ENCODE measurements at regions not wholly inside any gene's neighbourhood (a gene's known extent, or its start where the extent isn't known, plus 50 kb on each side); places are given as distances from the start of the nearest gene placed in this dataset.

DNA sequence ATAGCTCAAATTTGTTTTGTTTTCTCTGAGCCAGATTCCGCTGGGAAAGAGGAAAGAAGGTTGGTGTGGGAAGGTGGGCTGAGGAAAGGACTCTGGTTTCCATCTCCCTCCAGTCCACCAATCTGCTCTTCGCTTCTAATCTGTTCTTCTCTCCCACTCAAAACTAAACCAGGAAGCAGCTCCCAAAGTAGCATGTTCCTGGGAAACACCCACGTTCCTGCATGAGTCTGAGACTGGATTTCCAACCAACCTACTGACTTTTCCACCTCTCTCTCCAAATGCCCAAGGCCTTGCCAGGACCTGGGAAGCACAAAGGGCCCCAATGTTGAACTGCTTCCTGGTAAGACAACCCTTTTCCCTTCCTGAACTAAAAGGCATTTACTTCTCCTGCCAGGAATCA lies 110.2 kb downstream of the WT1 start:
- TF ChIP-seq, protein P1, sequence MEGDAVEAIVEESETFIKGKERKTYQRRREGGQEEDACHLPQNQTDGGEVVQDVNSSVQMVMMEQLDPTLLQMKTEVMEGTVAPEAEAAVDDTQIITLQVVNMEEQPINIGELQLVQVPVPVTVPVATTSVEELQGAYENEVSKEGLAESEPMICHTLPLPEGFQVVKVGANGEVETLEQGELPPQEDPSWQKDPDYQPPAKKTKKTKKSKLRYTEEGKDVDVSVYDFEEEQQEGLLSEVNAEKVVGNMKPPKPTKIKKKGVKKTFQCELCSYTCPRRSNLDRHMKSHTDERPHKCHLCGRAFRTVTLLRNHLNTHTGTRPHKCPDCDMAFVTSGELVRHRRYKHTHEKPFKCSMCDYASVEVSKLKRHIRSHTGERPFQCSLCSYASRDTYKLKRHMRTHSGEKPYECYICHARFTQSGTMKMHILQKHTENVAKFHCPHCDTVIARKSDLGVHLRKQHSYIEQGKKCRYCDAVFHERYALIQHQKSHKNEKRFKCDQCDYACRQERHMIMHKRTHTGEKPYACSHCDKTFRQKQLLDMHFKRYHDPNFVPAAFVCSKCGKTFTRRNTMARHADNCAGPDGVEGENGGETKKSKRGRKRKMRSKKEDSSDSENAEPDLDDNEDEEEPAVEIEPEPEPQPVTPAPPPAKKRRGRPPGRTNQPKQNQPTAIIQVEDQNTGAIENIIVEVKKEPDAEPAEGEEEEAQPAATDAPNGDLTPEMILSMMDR (IDR thresholded peaks at IDR 0.05; ENCODE audit: low read depth, low read length), result no peak
- H3K4me3 ChIP-seq (ENCODE audit: low read depth, low read length), result no peak overlapping the region

GRCh38 chr11:32325725-32326124 lies 109.6 kb downstream of the WT1 start:
- TF ChIP-seq, protein P1 (IDR thresholded peaks at IDR 0.05; ENCODE audit: low read depth, low read length), result no peak
- no peak overlapping the region for H3K4me3 ChIP-seq (ENCODE audit: low read depth, low read length)

DNA sequence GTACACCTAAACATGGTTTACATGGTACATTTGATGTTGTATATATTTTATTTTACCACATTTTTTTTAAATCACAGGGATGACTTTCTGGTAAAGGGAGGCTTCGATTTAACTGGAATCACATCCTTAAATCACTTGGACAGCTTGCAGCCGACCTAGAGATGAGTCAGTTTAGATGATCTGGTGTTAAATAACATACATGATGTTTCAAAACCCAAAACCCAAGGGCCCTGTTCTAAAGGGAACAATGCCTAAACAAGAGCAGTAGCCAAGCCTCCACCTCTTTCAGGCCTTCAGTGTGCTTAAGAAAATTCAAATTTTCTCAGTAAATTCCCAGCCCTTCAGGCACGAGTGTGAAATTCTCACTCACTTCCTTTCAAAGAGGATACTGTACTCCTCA lies 108.8 kb downstream of the WT1 start:
- no peak overlapping the region for H3K4me3 ChIP-seq (ENCODE audit: low read depth, low read length)
- TF ChIP-seq, protein P1 (IDR thresholded peaks at IDR 0.05; ENCODE audit: low read depth, low read length), result no peak

- TF ChIP-seq, protein P1 (IDR thresholded peaks at IDR 0.05; ENCODE audit: low read depth, low read length), result no peak
- no peak overlapping the region for H3K4me3 ChIP-seq (ENCODE audit: low read depth, low read length)
Observed at GRCh38 chr11:32328392-32328791, 106.9 kb downstream of the WT1 start.

- no peak overlapping the region for H3K4me3 ChIP-seq (ENCODE audit: low read depth, low read length)
- TF ChIP-seq, protein P1 (IDR thresholded peaks at IDR 0.05; ENCODE audit: low read depth, low read length), result no peak
Observed at GRCh38 chr11:32331098-32331497, 104.2 kb downstream of the WT1 start.

DNA sequence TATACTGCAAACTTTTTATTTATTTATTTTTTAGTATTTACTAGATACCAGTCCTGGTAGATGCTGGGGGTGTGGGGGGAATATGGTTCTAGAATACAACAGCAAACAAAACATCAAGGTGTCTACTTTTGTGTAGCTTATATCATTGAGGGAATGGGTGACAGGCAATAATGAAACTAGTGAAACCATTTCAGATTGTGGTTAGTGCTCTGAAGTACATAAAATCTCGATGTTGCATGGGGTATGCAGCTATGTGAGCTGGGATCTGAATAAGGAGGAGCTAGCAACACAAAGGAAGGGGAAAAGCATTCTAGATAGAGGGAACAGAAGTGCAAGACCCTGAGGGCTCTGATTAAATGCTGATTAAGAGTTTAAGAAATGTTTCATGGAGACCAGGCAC lies 103.5 kb downstream of the WT1 start:
- TF ChIP-seq, protein P1 (IDR thresholded peaks at IDR 0.05; ENCODE audit: low read depth, low read length), result no peak
- H3K4me3 ChIP-seq (ENCODE audit: low read depth, low read length), result no peak overlapping the region

GRCh38 chr11:32332990-32333319 lies 102.4 kb downstream of the WT1 start:
- TF ChIP-seq, protein P1 (IDR thresholded peaks at IDR 0.05; ENCODE audit: low read depth, low read length), result no peak
- no peak overlapping the region for H3K4me3 ChIP-seq (ENCODE audit: low read depth, low read length)
